Caco-2 (cell line): ENCODE measurements at regions not wholly inside any gene's neighbourhood (a gene's known extent, or its start where the extent isn't known, plus 50 kb on each side); places are given as distances from the start of the nearest gene placed in this dataset.

ENCODE experiments used
- BruUV-seq: library from RNA; stranded (reverse); fragments of 400-500 nt; replicated peaks from 2 replicates; lab custom pipeline; 2021; lab: Mats Ljungman, UMichigan
- CTCF ChIA-PET: fragments of 300-600 bp; sonication (Branson Sonifier 250); formaldehyde crosslinking; loops from one replicate; lab custom pipeline; 2022; ENCODE audit warnings: antibody characterized with exemption; lab: Charles Lee
- POLR2A ChIA-PET: fragments of 300-600 bp; sonication (Branson Sonifier 250); formaldehyde crosslinking; loops from one replicate; lab custom pipeline; 2022; ENCODE audit warnings: antibody characterized with exemption; lab: Charles Lee
- DNase-seq, 2 experiments: peaks; one replicate each; pipeline versions ENCODE4 v3.0.0 to v3.0.0-alpha.2; 2020 to 2022
- H3K27me3 ChIP-seq: replicated peaks from 2 replicates; pipeline ENCODE4 v1.6.0; 2011; ENCODE audit warnings: low read length; ENCODE audit not compliant: control insufficient read depth, insufficient read depth
- H3K36me3 ChIP-seq: 2 replicates; pipeline ENCODE4 v1.5.1; 2011; ENCODE audit warnings: low read length; ENCODE audit not compliant: control insufficient read depth, insufficient read depth
- H3K4me1 ChIP-seq: fragments of 250-450 bp; sonication (Bioruptor Pico); 2 replicates; pipeline ENCODE4 v1.5.1; 2020; ENCODE audit warnings: mild to moderate bottlenecking
- H3K4me3 ChIP-seq: 2 replicates; pipeline ENCODE4 v1.5.1; 2011; ENCODE audit warnings: low read depth, mild to moderate bottlenecking, control low read depth, low read length
- H3K9me3 ChIP-seq: fragments of 250-450 bp; sonication (Bioruptor Pico); 2 replicates; pipeline ENCODE4 v1.5.1; 2020; ENCODE audit warnings: mild to moderate bottlenecking, moderate library complexity
- H3K27ac Mint-ChIP-seq: one replicate; pipeline ENCODE4 v1.8.0; 2022; ENCODE audit warnings: mixed read lengths; ENCODE audit not compliant: unreplicated experiment
- H3K27me3 Mint-ChIP-seq: one replicate; pipeline ENCODE4 v1.8.0; 2022; ENCODE audit warnings: mixed read lengths; ENCODE audit not compliant: insufficient read depth, unreplicated experiment
- H3K36me3 Mint-ChIP-seq: one replicate; pipeline ENCODE4 v1.8.0; 2022; ENCODE audit warnings: mild to moderate bottlenecking, mixed read lengths; ENCODE audit not compliant: insufficient read depth, unreplicated experiment
- H3K4me1 Mint-ChIP-seq: one replicate; pipeline ENCODE4 v1.8.0; 2022; ENCODE audit warnings: low read depth, mixed read lengths; ENCODE audit not compliant: unreplicated experiment
- H3K4me3 Mint-ChIP-seq: one replicate; pipeline ENCODE4 v1.8.0; 2022; ENCODE audit warnings: mild to moderate bottlenecking, moderate library complexity, mixed read lengths; ENCODE audit not compliant: unreplicated experiment
- H3K9me3 Mint-ChIP-seq: one replicate; pipeline ENCODE4 v1.8.0; 2022; ENCODE audit warnings: mixed read lengths; ENCODE audit not compliant: unreplicated experiment
- CTCF ChIP-seq, 2 experiments: fragments of 200-600 bp in 1 of 2; IDR thresholded peaks; 1 replicate in 1 of 2; 2 replicates in 1 of 2; pipeline versions ENCODE4 v1.5.1 to v1.8.0; 2011 to 2022; ENCODE audit warnings: antibody characterized with exemption in 1 of 2, control low read depth in 1 of 2, inconsistent platforms in 1 of 2, low read depth in 1 of 2, low read length in 1 of 2, mild to moderate bottlenecking in 1 of 2, moderate library complexity in 1 of 2; ENCODE audit not compliant: insufficient read depth in 1 of 2, severe bottlenecking in 1 of 2, unreplicated experiment in 1 of 2
- intact Hi-C: fragments of 100-400 bp; cut with micrococcal nuclease; formaldehyde crosslinking; loops from one replicate; pipeline ENCODE4 v1.10.0; 2022; ENCODE audit not compliant: unreplicated experiment

- no peak for DNase-seq
- H3K36me3 ChIP-seq: no peaks in the 10 kb centered on the region
- no TSS peak for BruUV-seq
- Mint-ChIP-seq H3K27ac (no peak overlapping the region), H3K4me3 (no peak overlapping the region), H3K36me3 (no peaks in the 10 kb centered on the region), H3K27me3 (no peaks in the 10 kb centered on the region), H3K9me3 (peaks cover 21% of the 10 kb centered on the region), H3K4me1 (no peaks in the 10 kb centered on the region)
- H3K27me3 ChIP-seq: no peaks in the 10 kb centered on the region
- TF ChIP-seq CTCF (IDR thresholded peaks at IDR 0.05; ENCODE audit: insufficient read depth in 1 of 2, low read depth in 1 of 2, low read length in 1 of 2, severe bottlenecking in 1 of 2, unreplicated experiment in 1 of 2): no peak
- H3K4me1 ChIP-seq: no peaks in the 10 kb centered on the region
- no peaks in the 10 kb centered on the region for H3K9me3 ChIP-seq
- ChIA-PET CTCF (no interaction called here), POLR2A (no interaction called here)
- intact Hi-C loops: no loop called here
- H3K4me3 ChIP-seq: no peak overlapping the region
Observed at GRCh38 chr6:80446454-80447045, 340.1 kb downstream of the BCKDHB start.

- no TSS peak for BruUV-seq
- no peak overlapping the region for H3K27ac Mint-ChIP-seq
- intact Hi-C loops: no loop called here
- ChIA-PET POLR2A (no interaction called here), CTCF (no interaction called here)
- H3K4me1 Mint-ChIP-seq: no peaks in the 10 kb centered on the region
- no peaks in the 10 kb centered on the region for H3K27me3 Mint-ChIP-seq
- Histone ChIP-seq H3K4me3 (no peak overlapping the region), H3K36me3 (no peaks in the 10 kb centered on the region), H3K9me3 (no peaks in the 10 kb centered on the region), H3K27me3 (no peaks in the 10 kb centered on the region), H3K4me1 (no peaks in the 10 kb centered on the region)
- H3K4me3 Mint-ChIP-seq: no peak overlapping the region
- no peaks in the 10 kb centered on the region for H3K36me3 Mint-ChIP-seq
- TF ChIP-seq CTCF (IDR thresholded peaks at IDR 0.05; ENCODE audit: insufficient read depth in 1 of 2, low read depth in 1 of 2, low read length in 1 of 2, severe bottlenecking in 1 of 2, unreplicated experiment in 1 of 2): no peak
- DNase-seq: no peak
- H3K9me3 Mint-ChIP-seq: peaks cover 21% of the 10 kb centered on the region
Observed at GRCh38 chr6:80445751-80446150, 339.3 kb downstream of the BCKDHB start.

- Mint-ChIP-seq H3K9me3 (peaks cover 10% of the 10 kb centered on the region), H3K27ac (no peak overlapping the region), H3K4me3 (no peak overlapping the region), H3K36me3 (no peaks in the 10 kb centered on the region), H3K27me3 (no peaks in the 10 kb centered on the region), H3K4me1 (no peaks in the 10 kb centered on the region)
- H3K9me3 ChIP-seq: no peaks in the 10 kb centered on the region
- POLR2A ChIA-PET: no interaction called here
- no peaks in the 10 kb centered on the region for H3K36me3 ChIP-seq
- intact Hi-C loops: no loop called here
- no peaks in the 10 kb centered on the region for H3K27me3 ChIP-seq
- TF ChIP-seq CTCF (IDR thresholded peaks at IDR 0.05; ENCODE audit: insufficient read depth in 1 of 2, low read depth in 1 of 2, low read length in 1 of 2, severe bottlenecking in 1 of 2, unreplicated experiment in 1 of 2): no peak
- CTCF ChIA-PET: no interaction called here
- H3K4me3 ChIP-seq: no peak overlapping the region
- no TSS peak for BruUV-seq
- DNase-seq: no peak
- H3K4me1 ChIP-seq: peaks cover 9% of the 10 kb centered on the region
Observed at GRCh38 chr6:80442366-80442765, 335.9 kb downstream of the BCKDHB start.
